ENCODE measurements at regions not wholly inside any gene's neighbourhood (a gene's known extent, or its start where the extent isn't known, plus 50 kb on each side); places are given as distances from the start of the nearest gene placed in this dataset.

GRCh38 chr14:62027958-62028357 is 265.7 kb downstream of the SNAPC1 start:
- no peak for DNase-seq

DNA sequence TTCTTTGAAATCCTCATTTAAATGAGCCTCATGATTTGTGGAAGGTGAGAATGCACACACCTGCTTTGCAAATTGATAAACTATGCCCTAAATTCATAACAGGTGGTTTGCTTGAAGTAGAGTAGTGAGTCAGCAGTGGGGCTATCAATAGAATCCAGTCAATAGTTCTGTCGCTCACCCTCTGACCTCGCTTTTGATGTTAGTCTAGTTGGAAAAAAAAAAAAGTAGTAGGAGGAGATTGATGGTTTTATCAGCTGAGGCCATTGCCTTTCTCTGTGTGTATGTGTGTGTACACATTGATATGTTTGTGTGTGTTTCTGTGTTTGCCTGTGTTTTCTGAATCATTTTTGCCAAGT is 267.3 kb downstream of the SNAPC1 start:
- DNase-seq, result no peak

GRCh38 chr14:62030387-62030786 is 268.2 kb downstream of the SNAPC1 start:
- DNase-seq, result no peak

- no peak for DNase-seq
Observed at GRCh38 chr14:62031504-62031903, 269.3 kb downstream of the SNAPC1 start.

GRCh38 chr14:62053188-62053587 is 291.0 kb downstream of the SNAPC1 start:
- DNase-seq, result no peak

GRCh38 chr14:62056789-62057188 is 294.6 kb downstream of the SNAPC1 start:
- DNase-seq, result no peak

DNA sequence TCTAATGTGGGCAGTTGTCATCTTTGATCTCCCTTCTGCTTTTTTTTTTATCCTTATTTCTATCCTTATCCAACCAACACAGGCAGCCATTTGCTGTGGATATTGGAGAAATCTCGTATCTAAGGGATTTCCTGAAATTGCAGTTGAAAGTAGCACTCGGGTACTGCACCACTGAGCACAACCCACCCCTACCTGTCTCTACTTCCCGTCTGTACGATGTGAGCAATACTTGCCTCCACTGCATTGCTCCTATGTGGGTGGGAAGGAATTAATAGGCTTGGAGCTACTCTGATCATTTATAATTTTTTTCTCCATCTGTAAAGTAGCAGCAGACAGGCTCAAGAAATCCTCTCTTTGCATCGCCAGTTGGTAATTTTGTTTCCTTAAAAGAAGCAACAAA is 300.4 kb downstream of the SNAPC1 start:
- no peak for DNase-seq

- DNase-seq, result no peak
Observed at GRCh38 chr14:62064751-62065323, 302.6 kb downstream of the SNAPC1 start.

- no peak for DNase-seq
Observed at GRCh38 chr14:62066304-62066703, 304.1 kb downstream of the SNAPC1 start.

- DNase-seq, result no peak
Observed at GRCh38 chr14:62071039-62071438, 308.8 kb downstream of the SNAPC1 start.

DNA sequence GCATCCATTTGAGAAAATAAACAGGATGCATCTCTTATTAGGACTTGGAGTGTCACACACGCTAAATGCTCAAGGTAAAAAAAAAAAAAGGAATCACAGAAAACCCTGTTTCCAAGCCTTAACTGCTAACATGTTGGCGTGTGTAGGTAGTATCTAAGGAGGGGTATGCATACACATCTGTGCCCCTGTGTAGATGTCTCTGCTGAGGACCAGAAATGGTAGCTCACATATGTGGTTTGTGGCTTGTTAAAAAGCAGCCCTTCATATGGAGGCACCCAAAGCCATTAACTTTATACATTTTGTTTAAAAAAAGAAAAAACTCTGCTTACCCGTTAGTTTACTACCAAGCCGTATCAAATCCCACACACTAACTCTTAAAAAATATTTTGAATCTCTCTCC is 314.1 kb downstream of the SNAPC1 start:
- no peak for DNase-seq

DNA sequence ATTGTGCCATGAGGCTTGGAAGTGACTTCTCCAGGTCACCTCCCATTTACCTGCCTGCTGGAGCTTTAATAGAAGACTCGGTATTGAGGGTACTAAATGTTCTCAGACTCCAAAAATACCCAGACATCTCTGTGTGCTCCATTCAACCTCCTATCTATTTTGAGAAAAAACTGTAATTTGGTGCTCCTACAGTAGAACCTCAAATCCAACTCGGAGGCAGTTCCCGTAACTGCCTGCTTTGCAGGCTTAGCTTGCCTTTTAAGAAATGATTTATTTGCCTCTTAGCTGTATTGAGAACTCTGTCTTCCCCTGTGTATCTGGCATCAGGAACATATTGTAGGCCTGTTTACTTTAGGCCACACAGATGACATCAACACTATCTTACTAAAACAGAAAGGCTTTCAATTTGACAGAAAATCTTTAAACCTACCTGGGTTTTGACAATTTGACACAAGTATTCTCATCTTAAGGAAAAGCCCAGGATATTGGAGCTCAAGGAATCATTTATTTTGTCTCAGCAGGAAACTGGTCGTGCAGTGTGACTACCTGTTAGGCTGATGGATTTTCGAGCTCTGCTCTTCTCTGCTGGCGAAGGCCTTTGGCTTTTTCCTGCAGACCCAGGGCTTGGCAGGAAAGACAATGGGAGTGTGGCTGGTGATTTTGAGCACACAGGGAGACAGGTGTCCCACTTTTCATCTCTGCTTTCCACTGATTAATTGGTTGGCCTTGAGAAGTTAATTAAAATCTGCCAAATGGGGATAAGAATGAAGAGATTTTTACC is 314.8 kb downstream of the SNAPC1 start:
- DNase-seq, result no peak

DNA sequence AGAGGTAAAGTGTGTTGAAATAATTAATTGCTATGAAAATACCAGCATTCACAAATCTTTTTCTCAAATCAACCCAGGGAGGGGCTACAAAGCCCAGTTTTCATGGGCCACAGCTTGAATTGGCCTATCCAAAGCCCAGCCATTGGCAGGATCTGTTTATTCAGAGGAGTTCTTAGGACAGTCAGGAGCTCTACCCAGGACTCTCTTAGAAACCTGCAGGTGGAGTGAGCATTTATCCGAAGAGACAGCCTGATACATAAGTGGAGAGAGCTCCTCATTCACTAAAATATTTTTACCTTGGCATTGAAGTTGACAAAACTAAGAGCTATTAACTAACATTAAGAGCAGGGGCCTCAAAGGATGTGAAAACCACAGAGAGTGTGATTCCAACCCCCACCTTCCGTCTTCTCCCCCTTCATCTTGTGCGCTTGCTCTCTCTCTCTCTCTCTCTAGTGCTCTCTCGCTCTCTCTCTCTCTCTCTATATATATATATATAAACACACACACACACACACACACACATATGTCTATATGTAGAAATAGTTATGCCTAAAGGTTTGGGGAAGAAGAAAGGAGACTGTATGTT is 315.5 kb downstream of the SNAPC1 start:
- DNase-seq, result no peak

GRCh38 chr14:62079038-62079437 is 316.8 kb downstream of the SNAPC1 start:
- DNase-seq, result no peak

DNA sequence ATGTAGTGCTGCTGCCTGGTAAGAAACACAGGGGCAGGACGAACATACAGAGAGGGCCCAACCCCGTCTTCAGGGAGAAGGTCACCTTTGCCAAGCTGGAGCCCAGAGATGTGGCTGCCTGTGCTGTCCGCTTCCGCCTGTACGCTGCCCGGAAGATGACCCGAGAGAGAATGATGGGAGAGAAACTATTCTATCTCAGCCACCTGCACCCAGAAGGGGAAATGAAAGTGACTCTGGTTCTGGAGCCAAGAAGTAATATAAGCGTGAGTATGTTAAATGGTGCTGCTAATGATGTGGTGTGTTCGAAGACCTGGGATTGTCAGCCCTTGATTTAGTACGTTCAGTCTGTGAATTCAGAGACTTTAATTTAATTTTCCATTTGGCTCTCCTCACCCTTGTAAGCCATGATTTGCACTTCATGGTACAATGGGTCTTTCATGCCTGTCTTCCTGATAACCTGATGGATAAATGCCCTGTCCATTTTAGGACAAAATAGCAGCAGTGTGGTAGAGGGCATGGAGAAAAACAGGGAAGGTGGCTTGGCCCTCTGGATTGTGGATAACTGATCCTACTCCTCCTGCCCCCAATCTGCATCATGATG is 318.9 kb downstream of the SNAPC1 start:
- no peak for DNase-seq

DNA sequence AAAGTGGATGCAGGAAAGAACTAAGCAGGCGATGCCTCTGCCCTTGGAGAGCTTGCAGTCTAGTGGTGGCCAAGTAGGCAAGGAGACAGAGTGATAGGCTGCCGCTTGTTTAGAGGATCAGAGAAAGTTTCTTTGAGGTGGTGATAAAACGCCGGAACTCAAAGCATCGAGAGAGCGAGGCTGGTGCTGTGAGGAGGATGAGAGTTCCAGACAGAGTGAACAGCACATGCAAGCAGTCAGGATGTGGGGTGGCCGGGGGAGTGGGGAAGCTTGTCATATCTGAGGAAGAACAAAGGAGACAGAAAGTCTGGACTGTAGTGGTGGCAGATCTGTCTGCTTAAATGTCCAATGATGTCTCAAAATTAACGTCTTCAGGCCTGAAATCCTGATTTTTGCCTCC is 319.7 kb downstream of the SNAPC1 start:
- no peak for DNase-seq

GRCh38 chr14:62082779-62083178 is 320.6 kb downstream of the SNAPC1 start:
- DNase-seq, result no peak

DNA sequence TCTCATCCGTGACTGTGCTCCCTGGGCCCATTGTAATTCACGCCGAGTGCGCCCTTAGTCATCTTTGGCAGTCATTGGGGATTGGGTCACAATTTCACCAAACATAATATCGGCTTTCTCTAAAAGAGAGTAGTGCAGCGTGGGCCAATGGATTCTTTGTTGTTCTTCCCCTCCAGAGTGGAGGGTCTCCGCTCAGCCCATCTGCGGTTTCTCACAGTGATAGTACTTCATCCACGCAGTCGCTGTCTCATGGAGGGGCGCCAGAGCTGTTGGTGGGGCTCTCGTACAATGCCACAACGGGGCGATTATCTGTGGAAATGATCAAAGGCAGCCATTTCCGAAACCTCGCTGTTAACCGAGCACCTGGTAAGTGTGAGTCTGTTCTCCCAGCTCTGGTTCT is 321.8 kb downstream of the SNAPC1 start:
- DNase-seq, result no peak

DNA sequence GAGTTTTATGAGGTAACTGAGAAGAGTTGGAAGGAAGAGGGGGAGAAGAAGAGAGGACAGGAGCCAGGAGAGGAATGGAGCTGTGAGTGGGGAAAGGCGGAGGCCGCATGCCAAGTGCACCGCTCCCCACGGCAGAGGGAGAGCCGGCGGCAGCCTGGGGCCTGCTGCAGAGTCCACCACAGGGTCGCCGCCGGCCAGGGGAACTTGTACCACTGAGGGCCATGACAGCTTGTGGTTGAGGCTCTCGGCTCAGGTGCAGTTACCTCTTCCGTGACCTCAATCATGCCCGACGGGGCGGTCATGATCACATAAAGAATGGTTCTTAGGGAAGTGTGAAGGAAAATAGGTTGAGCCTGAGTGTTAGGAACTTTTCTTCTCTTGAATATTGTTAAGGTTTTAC is 325.0 kb downstream of the SNAPC1 start:
- DNase-seq, result no peak

- no peak for DNase-seq
Observed at GRCh38 chr14:62093736-62094135, 331.5 kb downstream of the SNAPC1 start.

DNA sequence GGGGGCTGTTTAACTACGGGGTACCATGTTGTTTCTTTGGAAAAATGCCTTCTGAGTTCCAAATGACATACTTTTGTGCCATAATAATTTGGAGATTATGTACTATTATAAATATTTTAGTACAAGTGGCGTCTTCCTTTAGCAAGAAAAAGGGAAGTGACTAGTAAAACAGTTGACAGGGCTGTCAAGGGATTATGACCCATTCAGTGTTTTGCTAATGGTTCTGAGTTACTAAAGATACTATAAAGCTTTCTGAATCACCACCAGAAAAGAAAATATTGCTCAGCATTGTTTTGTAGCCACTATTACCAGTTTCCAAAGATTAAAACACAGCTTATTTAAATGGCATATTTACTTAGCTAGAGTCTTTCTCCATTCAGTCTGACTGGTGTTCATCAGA is 334.9 kb downstream of the SNAPC1 start:
- no peak for DNase-seq

DNA sequence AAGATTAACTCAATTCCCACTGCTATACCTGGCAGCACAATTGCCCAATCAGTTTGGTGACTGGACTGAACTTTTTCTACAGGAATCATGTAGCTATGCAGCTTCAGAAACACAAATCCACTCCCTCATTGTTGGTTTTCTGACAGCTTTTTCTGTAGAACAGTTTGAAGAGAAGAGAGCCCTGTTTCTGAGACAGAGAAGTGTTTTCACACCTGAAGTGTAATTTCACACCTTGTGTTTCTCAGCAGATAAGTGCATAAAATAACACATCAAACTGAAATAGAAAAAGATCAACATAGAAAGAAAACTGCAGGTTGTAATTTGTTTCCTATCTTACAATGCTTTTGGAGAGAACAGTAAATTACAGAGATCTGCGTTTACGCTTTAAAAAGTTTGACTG is 335.6 kb downstream of the SNAPC1 start:
- DNase-seq, result no peak

GRCh38 chr14:62098357-62098756 is 336.1 kb downstream of the SNAPC1 start:
- DNase-seq, result no peak

DNA sequence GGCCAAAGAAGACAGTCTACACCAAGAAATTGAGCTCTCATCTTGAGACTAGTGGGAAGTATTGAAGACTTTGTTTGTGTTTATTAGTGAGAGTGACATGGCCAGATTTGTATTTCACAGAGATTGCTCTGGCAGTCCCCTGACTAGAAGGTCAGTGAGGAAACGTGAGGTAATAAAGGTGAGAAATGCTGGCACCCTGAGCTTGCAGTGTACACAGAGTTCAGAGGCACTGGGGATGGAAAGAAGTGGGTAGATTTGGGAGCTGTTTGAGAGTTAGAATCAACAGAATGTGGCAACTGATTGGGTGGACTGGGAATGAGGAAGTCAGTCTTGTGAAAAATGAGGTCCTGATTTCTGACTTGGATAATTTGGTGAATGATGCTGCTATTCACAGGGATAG is 336.9 kb downstream of the SNAPC1 start:
- DNase-seq, result no peak

All from activated gamma-delta T cell (primary cell).